22Rv1 (cell line): ENCODE measurements at regions not wholly inside any gene's neighbourhood (a gene's known extent, or its start where the extent isn't known, plus 50 kb on each side); places are given as distances from the start of the nearest gene placed in this dataset.

ENCODE experiments used
- H3K27ac ChIP-seq: fragments of 450-650 bp; 2 replicates; pipeline ENCODE4 v1.5.1; 2017
- ZFX ChIP-seq: fragments of 450-650 bp; IDR thresholded peaks from 2 replicates; pipeline ENCODE4 v1.6.1; 2017; ENCODE audit warnings: antibody characterized with exemption, borderline replicate concordance
- TF ChIP-seq, protein P1 (sequence below): fragments of 450-650 bp; IDR thresholded peaks from 2 replicates; pipeline ENCODE4 v1.5.1; 2017; ENCODE audit warnings: mild to moderate bottlenecking

DNA sequence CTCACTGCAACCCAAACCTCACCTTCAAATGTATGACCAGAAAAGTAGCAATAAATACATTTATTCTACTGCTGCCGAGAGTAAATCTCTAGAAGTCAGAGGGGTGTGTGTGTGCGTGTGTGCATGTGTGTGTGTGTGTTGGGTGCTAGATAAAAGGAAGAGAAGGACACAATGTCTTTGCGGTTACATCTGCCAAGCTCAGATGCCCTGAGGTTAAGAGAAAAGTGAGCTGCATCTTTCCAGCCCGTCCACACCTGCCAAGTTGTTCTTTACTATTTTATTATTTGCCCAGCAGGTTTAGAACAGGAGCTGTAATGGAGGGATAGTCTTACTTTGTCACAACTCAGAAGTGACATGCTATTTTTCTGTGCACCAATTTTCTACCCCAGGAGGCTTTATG, 54.5 kb upstream of the ANKFN1 start:
- H3K27ac ChIP-seq, result peak overlapping the region; percentile 19; the same call in 1 of the 2 replicates
- no peak for TF ChIP-seq ZFX
- TF ChIP-seq, protein P1, sequence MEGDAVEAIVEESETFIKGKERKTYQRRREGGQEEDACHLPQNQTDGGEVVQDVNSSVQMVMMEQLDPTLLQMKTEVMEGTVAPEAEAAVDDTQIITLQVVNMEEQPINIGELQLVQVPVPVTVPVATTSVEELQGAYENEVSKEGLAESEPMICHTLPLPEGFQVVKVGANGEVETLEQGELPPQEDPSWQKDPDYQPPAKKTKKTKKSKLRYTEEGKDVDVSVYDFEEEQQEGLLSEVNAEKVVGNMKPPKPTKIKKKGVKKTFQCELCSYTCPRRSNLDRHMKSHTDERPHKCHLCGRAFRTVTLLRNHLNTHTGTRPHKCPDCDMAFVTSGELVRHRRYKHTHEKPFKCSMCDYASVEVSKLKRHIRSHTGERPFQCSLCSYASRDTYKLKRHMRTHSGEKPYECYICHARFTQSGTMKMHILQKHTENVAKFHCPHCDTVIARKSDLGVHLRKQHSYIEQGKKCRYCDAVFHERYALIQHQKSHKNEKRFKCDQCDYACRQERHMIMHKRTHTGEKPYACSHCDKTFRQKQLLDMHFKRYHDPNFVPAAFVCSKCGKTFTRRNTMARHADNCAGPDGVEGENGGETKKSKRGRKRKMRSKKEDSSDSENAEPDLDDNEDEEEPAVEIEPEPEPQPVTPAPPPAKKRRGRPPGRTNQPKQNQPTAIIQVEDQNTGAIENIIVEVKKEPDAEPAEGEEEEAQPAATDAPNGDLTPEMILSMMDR, result no peak

DNA sequence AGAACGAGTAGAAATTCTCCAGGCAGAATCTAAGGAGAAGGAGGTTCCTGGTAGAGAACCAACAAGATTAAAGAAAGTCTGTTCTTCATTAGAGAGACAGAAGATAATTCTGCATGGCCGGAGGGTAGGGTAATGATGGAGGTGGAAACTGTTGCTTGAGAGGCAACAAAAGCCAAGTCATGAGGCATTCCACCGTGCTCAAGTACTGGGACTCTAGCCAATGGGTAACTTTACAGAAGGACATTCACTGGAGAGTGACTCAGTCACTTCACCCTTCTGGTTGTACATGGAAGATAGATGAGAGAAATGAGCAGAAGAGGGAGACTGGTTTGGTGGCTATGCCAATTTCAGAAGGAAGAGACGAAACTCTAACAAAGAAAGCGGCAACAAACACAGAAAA, 53.6 kb upstream of the ANKFN1 start:
- TF ChIP-seq ZFX, result no peak
- TF ChIP-seq, protein P1, result no peak
- H3K27ac ChIP-seq, result no peak overlapping the region
